Lower lobe of right lung (tissue), 2 donors: ENCODE measurements at regions not wholly inside any gene's neighbourhood (a gene's known extent, or its start where the extent isn't known, plus 50 kb on each side); places are given as distances from the start of the nearest gene placed in this dataset.
"Not testable (repeated sequence)": the region's sequence is repeated elsewhere in the genome, so short reads cannot be mapped to it uniquely, and the experiment has no call there.

ENCODE experiments used
- ATAC-seq, 2 donors: fragments of 200-7000 bp; cut with Tn5 transposase; one replicate each; pipeline ENCODE4 v1.9.1; 2020 to 2022; ENCODE audit warnings: mild to moderate bottlenecking in 2 of 2, moderate library complexity in 2 of 2
- DNase-seq: peaks from one replicate; pipeline ENCODE4 v3.0.0-alpha.2; 2020
- H3K27ac ChIP-seq: fragments of 200-600 bp; one replicate; pipeline ENCODE4 v1.8.0; 2022
- H3K27me3 ChIP-seq: fragments of 200-600 bp; one replicate; pipeline ENCODE4 v1.8.0; 2022; ENCODE audit warnings: low read depth
- H3K36me3 ChIP-seq: fragments of 200-600 bp; one replicate; pipeline ENCODE4 v1.8.0; 2022; ENCODE audit warnings: mild to moderate bottlenecking
- H3K4me1 ChIP-seq: fragments of 200-600 bp; one replicate; pipeline ENCODE4 v1.8.0; 2022
- H3K4me3 ChIP-seq: fragments of 200-600 bp; one replicate; pipeline ENCODE4 v1.8.0; 2022; ENCODE audit warnings: mild to moderate bottlenecking
- H3K9me3 ChIP-seq: fragments of 200-600 bp; one replicate; pipeline ENCODE4 v1.8.0; 2022
- intact Hi-C: fragments of 100-400 bp; cut with DNase I; formaldehyde crosslinking; loops from one replicate; pipeline ENCODE4 v1.11.0; 2022
- TF ChIP-seq, protein P1 (sequence below): fragments of 200-600 bp; IDR thresholded peaks from one replicate; pipeline ENCODE4 v1.8.0; 2022; ENCODE audit warnings: antibody characterized with exemption, mild to moderate bottlenecking
- donor health status: DM: no; HTN: yes; CAD: no; lungs with severe emphysema.

DNA sequence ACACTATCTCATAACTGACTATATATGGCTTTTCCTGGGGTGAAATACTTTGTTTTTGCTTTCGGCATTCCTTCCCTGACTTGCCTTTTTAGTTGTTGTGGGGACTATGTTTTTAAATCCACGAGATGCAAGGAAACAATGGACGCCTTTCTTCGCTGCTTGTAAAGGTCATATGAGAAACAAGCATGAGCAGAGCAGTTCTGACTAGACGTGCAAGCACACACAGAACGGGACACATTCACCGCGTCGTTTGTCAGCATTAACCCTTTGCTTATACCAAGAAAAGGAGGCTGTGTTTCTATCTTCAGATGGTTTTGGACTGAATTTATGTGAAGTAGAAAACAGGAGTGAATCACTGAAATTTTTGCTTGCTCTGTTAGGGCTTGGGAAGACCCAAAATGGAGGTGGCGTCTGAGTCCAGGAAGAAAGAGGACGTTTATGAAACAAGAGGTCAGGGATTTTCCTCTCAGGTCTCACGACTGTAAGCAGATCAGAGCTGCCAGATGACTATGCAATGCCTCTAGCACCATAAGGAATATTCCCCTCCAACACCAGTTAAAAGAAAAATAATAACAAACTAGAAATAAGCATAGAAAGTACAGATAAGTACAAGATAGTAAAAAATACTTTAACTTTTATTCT is 358.9 kb downstream of the DLEU7 start:
- Histone ChIP-seq H3K4me3 (no peak overlapping the region), H3K9me3 (no peaks in the 10 kb centered on the region), H3K27me3 (no peaks in the 10 kb centered on the region), H3K27ac (no peak overlapping the region), H3K36me3 (no peaks in the 10 kb centered on the region), H3K4me1 (peaks cover 5% of the 10 kb centered on the region)
- no peak for DNase-seq
- TF ChIP-seq, protein P1, sequence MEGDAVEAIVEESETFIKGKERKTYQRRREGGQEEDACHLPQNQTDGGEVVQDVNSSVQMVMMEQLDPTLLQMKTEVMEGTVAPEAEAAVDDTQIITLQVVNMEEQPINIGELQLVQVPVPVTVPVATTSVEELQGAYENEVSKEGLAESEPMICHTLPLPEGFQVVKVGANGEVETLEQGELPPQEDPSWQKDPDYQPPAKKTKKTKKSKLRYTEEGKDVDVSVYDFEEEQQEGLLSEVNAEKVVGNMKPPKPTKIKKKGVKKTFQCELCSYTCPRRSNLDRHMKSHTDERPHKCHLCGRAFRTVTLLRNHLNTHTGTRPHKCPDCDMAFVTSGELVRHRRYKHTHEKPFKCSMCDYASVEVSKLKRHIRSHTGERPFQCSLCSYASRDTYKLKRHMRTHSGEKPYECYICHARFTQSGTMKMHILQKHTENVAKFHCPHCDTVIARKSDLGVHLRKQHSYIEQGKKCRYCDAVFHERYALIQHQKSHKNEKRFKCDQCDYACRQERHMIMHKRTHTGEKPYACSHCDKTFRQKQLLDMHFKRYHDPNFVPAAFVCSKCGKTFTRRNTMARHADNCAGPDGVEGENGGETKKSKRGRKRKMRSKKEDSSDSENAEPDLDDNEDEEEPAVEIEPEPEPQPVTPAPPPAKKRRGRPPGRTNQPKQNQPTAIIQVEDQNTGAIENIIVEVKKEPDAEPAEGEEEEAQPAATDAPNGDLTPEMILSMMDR: no peak
- no peak for ATAC-seq
- intact Hi-C loops: no loop called here

DNA sequence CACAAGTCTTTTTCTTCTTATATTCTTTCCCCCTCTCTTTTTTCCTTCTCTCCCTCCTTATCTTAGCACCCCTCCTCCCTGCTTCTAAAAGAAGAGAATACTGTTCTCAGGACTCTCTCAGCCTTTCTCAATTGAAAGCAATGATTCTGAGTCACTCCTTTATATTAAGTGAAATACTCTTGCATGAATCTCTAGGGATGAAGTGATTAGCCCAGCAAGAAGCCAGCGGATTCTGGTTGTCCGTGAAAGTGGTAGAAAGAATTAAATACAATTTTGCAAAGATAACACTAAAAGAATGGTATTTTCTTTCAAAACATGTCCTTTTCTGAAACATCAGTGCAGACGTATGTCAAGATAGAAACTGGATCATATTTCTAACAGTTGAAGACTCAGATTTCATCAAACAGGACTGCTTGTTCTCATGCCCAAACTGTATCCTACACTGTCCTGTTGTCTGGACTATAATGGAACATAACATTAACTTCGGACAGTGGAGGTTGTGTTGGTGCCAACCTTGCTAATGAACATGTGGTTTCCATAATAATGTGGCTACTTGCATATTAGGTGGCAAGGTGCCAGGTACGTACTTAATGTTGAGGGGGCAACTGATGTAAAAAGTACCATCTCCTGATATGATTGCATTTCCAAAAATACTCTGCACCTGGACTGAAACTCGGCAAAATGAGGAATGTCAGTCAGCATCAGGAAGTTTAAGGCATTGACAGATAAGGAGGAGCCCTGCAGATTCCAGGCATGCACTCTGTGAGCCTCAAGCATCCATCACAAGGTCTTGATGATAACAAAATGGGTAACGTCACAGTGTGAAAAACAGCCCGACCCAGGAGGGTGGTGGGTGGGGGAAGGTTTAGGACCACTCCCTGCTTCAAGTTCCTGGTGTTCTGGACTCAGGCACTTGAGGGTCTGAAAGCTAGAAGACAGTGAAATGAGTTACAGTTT is 357.2 kb downstream of the DLEU7 start:
- Histone ChIP-seq H3K9me3 (no peaks in the 10 kb centered on the region), H3K4me1 (peaks cover 5% of the 10 kb centered on the region), H3K27me3 (no peaks in the 10 kb centered on the region), H3K36me3 (no peaks in the 10 kb centered on the region), H3K4me3 (no peak overlapping the region), H3K27ac (no peak overlapping the region)
- ATAC-seq (no peak), DNase-seq (no peak)
- intact Hi-C loops: no loop called here
- TF ChIP-seq, protein P1: no peak

DNA sequence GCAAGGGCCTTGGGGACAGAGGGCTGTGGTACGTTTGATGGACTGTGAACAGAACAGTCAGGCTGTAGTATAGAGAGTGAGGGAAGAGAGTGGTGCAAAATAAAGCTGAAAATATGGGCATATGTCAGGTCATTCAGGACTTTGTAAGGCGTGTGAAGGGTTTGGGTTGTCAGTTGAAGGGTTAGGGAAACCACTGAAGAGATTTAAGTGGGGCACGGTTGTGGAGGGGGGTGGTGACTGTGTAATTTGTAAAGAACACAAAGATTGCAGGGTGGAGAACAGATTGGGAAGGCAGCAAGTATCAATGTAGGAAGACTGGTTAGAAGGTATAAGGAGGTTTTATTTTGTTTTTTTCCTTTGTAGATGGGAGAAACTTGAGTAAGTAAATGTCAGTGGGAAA is 349.8 kb downstream of the DLEU7 start:
- DNase-seq (no peak), ATAC-seq (no peak)
- intact Hi-C loops: no loop called here
- H3K4me1 ChIP-seq: no peaks in the 10 kb centered on the region
- H3K36me3 ChIP-seq: no peaks in the 10 kb centered on the region
- H3K27ac ChIP-seq: no peak overlapping the region
- no peak overlapping the region for H3K4me3 ChIP-seq
- TF ChIP-seq, protein P1: no peak
- no peaks in the 10 kb centered on the region for H3K27me3 ChIP-seq
- no peaks in the 10 kb centered on the region for H3K9me3 ChIP-seq

DNA sequence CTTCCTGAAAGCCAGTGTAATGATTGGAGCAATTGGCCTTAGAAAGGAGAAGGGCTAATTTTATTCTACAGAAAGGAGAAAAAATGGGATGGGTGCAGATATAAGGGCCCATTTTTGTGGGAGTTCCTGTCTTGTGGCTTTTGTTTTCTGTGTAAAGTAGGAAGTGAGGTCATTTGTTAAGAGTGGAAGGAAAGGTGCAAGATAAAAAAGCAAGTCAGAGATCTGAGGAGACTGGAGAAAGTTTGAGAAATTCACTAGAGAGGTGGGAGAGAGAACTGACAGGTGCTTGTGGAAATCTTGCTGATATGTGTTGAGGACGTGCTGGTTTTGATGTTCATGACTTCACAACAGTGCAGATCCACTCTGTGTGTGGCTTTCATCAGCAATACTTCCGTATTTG is 349.4 kb downstream of the DLEU7 start:
- intact Hi-C loops: no loop called here

DNA sequence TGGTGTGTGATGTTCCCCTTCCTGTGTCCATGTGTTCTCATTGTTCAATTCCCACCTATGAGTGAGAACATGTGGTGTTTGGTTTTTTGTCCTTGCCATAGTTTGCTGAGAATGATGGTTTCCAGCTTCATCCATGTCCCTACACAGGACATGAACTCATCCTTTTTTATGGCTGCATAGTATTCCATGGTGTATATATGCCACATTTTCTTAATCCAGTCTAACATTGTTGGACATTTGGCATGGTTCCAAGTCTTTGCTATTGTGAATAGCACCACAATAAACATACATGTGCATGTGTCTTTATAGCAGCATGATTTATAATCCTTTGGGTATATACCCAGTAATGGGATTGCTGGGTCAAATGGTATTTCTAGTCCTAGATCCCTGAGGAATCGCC is 340.3 kb downstream of the DLEU7 start:
- ATAC-seq, intact Hi-C loops: not testable (repeated sequence)

More for the DNA sequence above, 349.4 kb downstream of the DLEU7 start:
- H3K27ac ChIP-seq: no peak overlapping the region
- H3K27me3 ChIP-seq: no peaks in the 10 kb centered on the region
- ATAC-seq (no peak), DNase-seq (no peak)
- TF ChIP-seq, protein P1: no peak
- no peak overlapping the region for H3K4me3 ChIP-seq
- H3K36me3 ChIP-seq: no peaks in the 10 kb centered on the region
- H3K4me1 ChIP-seq: no peaks in the 10 kb centered on the region
- no peaks in the 10 kb centered on the region for H3K9me3 ChIP-seq

DNA sequence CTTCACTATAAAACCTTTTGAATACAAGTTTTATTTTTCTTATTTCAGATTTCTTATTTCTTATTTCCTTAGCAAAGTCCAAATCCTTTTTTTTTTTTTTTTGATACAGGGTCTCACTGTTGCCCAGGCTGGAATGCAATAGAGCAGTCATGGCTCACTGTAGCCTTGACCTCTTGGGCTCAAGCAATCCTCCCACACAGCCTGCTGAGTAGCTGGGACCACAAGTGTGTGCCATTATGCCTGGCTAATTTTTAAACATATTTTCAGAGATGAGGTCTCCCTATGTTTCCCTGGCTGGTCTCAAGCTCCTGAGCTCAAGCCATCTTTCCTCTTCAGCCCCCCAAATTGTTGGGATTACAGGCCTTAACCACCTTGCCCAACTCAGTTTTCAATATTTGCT is 334.3 kb downstream of the DLEU7 start:
- Histone ChIP-seq H3K27ac (no peak overlapping the region), H3K4me3 (no peak overlapping the region), H3K9me3 (no peaks in the 10 kb centered on the region), H3K36me3 (no peaks in the 10 kb centered on the region), H3K4me1 (peaks cover 26% of the 10 kb centered on the region), H3K27me3 (no peaks in the 10 kb centered on the region)
- ATAC-seq (no peak), DNase-seq (no peak)
- TF ChIP-seq, protein P1: no peak
- intact Hi-C loops: no loop called here

More for the DNA sequence above, 340.3 kb downstream of the DLEU7 start:
- H3K9me3 ChIP-seq, H3K36me3 ChIP-seq, DNase-seq, H3K27me3 ChIP-seq, H3K4me3 ChIP-seq, H3K27ac ChIP-seq, H3K4me1 ChIP-seq: not testable (repeated sequence)
